NCI-H2029 (cell line): ENCODE measurements at regions not wholly inside any gene's neighbourhood (a gene's known extent, or its start where the extent isn't known, plus 50 kb on each side); places are given as distances from the start of the nearest gene placed in this dataset.

Source experiments
- DNase-seq: peaks from one replicate; lab custom pipeline; 2025; lab: John Stamatoyannopoulos, UW

DNA sequence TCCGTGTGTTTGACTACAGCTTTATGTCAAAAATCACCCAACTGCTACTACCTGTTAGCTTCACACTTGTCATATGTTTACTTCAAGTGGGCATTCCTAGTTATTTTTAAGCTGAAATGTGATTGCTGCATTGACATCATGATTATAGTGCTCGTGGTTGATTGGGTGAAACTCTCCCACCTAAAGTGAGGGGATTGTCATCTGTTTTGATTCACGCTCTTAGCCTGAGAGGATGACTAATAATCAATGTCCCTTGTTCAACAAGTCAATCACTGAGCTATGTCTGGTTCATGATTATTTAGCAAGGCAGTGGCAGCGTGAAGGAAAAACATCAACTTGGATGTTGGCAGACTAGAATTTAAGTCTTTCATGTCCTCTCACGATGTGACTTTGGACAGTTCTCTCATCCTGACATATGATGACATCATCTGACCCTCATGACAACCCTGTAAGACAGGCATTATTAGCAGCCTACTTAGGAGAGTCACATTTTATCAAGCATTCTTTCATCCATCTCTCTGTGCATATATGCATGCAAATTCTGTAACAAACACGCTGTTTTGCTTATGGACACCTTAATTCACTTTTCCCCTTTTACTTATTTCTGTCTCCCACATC, 352.6 kb upstream of the ZMIZ1 start:
- no peak for DNase-seq

DNA sequence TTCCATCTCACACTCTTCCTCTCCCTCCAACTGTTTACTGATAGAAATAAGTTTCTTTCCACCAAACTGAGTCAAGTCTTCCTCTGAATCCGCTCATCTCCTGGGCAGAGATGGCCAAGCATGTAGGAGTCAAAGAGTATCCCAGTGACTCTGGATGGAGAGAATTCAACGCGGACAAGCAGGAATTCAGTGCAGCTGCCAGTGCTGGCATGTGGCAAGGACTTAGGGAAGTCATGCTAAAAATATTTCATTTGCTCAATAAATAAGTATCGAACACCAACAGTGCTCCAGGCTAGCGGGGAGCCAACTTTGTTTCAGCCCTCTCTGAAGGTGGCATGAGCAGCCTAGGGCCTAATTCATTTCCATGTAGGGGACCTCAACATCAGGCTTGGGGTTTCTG, 351.6 kb upstream of the ZMIZ1 start:
- no peak for DNase-seq

DNA sequence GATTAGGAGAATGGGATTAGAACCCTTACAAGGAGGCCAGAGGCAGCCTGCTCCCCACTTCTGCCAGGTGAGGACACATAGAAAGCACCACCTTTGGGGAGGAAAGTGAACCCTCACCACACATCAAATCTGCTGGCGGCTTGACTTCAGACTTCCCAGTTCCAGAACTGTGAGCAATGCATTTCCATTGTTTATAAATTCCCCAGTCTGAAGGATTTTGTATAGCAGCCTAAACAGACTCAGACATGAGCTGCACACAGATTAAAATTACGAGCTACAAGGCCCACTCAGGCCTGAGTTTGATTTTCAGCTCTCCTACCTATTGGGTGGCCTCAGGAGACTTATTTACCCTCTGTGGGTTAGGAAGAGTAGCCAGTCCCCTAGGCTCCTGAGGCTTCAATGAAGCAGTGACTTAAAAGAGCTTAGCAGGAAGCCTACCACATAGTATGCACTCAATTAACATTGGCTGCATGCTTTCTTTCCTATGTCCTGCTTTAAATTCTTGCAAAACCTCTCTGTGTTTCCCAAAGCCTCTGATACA, 350.7 kb upstream of the ZMIZ1 start:
- DNase-seq, result no peak

DNA sequence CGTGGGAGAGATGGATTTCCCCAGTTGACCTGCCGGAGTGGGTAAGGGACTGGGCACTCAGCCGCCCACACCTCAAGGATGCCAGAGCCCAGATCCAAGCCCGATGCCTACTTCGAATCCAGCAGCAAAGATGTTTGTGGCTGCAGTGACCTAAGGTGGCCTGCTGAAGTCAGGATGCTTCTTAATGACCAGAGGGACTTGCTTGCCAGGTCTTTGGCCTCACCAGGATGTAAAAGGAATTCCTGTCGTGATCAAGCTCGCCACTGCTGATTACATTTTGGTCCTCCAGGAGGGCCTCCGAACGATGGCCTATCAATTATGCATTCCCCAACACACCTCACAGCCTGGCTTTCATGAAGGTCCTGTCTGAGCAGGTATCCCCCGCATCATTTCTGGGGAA, 349.5 kb upstream of the ZMIZ1 start:
- DNase-seq, result no peak

DNA sequence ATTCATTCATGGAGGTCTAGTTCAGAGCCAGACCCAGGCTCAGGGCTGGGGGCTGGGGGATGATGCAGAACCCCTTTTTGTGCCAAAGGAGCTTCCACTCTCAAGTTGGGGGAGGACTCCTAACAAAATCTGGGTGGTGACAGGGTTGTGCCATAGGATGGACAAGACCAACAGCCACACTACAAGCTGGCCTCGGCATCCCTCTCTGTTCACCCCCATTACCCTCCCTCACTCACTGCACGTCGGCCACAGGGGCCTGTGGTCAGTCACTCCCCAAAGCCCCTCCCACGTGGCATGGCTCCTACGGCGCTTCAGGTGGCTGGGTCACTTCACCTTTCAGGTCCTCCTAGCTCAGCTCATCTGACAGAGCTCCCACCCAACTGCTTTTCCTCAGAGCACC, 348.7 kb upstream of the ZMIZ1 start:
- DNase-seq, result no peak

DNA sequence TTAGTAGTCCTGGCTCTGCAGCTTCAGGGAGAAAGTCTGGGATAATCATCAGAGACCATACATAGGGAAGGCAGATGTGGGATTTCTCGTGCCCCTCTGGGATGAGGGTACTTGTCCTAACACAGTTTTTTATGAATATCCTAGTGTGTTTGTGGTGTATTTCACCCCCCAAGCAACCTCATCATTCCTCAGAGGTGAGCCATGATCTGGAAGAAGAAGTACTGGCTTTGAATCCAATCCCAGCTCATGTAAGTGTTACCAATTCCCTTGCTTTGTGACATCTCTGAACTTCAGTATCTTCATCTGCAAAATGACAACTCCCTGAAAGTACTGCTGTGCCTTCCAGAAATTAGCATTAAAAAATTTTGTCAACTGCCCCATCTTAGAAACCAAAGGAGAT, 347.5 kb upstream of the ZMIZ1 start:
- DNase-seq, result no peak

DNA sequence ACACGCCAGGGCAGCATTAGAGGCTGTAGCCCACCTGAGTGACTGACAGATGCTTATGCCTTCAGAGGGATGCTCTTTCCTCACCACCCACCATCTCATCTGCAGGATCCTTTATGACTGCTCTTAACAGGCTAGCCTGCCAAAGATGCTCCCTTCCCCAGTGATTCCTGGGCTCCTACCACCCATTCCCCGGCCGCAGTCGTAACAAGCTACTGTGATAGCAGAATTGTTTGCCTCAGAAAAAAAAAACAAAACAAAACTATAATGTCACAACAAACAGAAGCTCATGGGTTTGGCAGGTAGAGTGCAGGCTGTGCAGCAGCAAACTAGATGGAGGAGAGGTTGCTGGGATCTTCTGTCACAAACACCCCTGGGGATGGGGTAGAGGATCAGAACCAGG, 343.9 kb upstream of the ZMIZ1 start:
- no peak for DNase-seq

DNA sequence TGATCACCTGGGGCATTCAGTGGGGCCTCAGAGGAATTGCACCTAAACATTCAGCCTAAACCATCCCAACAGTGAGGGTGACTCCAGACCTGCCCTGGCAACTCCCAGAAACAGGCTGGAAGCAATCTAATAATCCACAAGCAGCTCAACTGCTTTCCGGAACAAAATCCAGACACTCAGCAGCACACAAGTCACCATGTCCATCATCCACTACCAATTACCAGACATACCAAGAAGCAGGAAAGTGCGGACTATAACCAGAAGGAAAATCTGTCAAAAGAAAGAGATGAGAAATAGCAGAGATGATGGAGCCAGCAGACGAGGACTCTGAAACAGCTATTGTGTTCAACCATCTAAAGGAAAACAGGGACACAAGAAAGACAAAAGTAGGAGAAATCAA, 342.6 kb upstream of the ZMIZ1 start:
- DNase-seq, result no peak

DNA sequence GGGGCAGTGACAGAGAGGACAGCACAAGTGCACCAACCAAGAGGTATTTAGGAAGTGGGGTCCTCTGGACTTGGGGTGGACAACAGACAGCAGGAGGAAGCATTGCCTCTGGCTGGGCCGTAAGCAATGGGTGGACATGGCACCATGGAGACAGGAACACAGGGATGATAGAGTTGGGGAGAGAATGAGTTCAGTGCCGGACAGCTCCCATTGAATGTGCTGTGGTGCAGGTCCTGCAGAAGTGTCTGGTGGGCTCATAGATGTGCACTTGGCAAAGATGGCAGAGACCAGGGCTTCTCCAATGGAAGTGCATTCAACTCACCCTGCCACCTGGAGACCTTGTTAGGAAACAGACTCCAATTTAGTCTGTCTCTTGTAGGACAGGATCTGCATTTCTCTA, 341.5 kb upstream of the ZMIZ1 start:
- no peak for DNase-seq

DNA sequence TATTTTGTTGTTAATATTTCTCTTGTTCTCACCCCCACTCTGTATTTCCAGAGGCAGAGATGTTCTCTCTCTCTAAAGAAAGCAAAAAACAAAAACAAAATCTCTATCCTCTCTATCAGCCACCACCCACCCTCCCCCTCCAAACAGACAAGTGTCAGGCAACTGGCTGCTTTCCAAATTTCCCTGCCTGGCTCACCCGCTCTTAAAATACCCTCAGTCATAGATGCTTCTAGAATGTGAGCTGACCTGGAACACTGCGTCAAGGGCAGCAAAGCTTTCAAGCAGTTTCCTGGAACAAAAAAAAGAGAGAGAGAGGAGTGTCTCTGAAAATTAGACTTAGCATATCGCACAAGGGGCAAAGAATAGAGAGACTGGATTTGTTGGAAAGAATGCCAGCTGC, 341.0 kb upstream of the ZMIZ1 start:
- peak; percentile 30 for DNase-seq

DNA sequence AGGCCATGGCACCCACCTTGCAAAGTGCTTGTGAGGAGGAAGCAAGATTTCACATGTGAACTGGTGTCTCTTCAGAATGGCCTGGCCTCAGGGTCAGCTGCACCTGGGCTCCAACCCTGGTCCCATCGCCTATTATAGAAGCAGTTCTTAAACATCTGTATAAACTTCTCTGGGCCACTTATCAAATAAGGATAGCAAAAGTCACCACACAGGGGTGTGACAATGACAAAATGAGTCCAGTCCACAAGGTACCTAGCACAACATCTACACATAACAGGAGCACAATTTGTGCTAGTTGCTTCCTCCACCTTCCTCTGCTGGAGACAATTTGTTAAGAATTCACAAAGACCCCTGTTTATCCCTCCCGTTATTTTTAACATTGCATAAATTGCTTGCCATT, 340.6 kb upstream of the ZMIZ1 start:
- DNase-seq, result no peak

DNA sequence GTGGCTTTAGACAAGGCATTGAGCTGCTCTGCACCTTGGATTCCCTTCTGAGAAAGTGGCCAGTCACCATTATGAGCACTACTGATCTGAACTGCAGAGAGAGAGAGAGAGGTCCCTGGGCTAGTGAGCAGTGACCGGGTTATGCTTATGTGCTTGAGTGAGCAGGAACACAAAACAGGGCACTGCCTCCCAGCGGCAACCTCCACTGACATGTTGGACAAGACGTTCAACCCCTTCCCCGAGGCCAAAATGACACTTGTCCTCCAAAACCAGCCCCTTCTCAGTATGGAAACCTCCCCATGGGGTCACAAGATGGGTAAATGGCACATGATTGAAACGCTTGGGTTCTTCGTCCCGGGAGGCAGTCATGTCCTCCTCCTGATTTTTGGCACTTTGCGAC, 339.4 kb upstream of the ZMIZ1 start:
- no peak for DNase-seq

DNA sequence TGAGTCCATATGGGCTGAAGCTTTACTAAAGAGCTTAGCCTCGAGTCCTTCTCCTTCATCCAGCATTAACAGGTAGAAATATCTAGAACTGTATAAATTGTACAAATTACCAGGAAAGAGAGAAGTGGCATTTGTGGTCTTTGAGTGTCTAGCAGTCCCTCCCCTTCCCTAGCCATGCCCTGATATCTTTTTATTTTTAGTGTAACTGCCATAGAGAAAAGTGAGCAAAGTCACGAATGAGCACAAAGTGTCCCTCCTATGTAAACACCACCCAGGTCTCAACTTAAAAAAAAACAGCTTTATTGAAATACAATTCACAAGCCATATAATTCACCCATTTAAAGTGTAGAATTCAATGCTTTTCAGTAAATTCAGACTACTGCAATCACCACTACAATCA, 339.0 kb upstream of the ZMIZ1 start:
- no peak for DNase-seq

DNA sequence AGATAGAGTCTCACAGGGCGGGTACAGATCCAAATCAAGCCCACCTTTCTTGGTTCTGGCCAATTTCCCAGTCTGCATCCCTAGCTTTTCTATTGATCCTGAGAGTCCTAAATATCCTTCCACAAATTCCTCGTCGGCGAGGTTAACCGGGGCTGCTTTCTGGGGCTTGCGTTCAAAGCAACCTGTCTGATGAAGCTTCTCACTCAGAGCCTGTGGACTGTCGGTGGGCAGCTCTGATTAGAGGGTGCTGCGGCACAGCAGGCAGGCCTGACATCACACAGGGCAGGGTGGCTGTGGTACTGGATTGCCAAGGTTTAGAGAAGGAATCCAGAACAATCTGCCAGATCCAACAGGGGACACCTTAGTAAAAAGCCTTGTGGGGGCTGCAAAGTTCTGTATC, 338.0 kb upstream of the ZMIZ1 start:
- no peak for DNase-seq

DNA sequence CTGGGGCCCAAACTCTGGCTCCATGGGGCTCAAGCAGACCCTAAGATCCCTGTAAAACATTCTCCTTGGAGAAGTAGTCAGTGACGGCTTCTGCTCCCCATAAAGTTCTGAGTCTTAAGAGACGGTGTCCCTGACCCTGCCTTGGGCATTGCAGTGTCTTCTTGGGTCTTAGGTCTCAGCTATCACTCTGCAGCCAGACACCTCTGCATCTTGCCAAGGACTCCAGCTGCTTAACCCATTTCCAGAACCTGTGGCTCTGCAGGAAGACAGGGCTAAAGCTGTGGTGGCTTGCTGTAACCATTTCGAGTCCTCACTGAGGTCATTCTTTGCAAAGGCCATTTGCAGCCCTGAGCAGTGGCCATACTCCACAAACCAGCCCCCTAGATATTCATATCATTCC, 337.1 kb upstream of the ZMIZ1 start:
- no peak for DNase-seq

DNA sequence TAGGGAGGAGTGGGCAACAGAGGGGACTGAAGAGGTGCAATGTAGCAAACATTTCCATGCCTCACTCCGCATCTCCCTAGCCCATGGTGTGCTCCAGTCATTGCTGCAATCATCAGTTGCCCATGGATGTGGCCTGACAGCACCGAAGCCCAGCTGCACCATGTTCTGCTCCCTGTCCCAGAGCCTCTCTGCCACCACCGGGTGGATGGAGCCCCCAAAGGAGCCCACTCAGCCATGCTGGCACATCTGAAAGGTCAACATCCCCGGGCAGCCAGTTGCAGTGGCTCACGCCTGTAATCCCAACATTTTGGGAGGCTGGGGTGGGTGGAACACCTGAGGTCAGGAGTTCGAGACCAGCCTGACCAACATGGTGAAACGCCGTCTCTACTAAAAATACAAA, 336.4 kb upstream of the ZMIZ1 start:
- DNase-seq, result no peak

DNA sequence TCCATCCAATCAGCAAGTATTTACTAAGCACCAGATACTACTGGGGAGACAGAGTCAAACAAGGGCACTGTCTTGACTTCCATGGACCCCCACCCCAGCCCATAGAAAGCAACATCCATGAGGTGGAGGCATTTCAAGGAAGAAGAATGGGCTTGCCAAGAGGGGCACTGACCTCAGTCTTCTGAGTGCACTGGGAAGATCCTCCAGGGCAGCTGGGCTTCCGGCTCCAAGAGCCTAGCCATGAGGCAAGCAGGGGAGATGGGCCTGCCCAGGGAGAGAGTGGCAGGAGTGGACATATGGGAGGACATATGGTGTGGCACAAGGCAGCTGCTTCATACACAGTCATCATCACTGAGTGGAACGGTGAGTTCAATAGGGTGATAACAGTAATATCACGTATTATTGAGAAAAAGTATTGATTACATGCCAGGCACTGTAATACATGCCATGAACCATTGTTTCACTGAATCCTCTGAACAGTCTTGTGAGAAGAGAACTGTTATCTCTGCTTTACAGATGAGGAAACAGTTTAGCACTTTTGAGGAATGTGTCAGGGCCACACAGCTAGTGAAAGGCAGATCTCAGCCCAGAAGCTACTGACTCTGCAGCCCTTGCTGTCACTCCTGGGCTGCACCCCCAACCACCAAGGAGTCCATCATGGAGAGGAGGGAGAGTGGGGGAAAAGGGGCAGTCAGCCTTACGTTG, 331.7 kb upstream of the ZMIZ1 start:
- no peak for DNase-seq

DNA sequence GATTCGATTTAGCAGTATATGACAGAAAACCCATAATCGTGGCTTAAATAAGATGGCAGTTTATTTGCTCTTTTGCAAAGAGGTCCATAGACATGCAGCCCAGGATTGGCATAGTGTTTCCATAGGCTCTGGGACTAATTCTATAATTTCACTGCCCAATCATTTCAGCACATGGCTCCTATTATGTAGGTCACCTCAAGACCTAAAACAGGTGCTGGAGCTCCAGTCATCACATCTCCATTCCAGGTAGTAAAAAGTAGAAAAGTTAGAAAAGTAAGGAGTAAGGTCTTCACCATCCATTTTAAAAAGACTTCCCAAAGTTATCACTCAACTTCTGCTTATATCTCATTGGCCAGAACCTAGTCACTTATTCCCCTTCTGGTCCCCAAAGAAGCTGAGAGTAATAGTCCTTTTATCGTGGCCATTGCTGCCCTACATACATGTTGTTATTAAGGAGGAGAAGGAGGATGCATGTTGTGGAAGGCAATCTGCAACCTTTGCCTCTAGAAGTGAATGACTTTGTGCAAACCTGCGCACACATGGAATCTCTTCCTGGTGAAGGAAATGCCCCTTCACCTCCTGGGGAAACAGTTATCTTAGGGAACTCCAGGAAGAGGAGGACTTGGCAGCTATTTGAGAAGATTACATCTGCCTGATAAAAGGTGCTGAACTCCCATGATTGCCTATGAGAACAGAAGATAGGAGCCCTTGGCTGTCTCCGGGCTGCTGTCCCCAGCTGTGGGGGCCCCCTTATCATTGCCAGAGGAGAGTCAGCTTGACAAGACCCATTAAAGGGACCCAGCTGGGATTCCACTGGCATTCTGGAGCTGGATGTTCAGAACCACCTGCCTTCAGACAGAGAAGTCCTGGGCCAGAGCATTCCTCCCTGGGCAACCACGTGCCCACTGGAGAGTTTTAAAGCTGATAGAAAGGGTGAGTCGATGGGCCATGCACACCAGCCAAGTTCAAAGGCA, 330.6 kb upstream of the ZMIZ1 start:
- no peak for DNase-seq

DNA sequence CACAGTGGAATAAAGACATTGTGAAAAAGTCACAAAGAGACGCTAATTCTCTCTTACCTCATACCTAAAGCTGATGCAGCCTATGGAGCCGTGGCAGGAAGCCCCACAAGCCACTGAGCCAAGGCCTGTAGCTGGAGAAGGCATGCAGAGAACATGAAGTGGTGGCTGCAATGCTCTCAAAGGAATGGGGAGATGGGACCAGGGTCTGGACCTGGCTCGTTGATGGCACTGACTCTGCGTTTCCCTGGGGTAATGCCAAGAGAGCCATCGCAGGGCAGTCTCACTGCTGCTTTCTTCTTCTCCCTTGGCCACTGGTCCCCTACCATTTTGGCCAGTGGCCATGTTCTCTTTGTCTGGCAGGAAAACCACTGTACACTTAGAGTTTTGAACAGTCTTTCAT, 329.9 kb upstream of the ZMIZ1 start:
- no peak for DNase-seq

DNA sequence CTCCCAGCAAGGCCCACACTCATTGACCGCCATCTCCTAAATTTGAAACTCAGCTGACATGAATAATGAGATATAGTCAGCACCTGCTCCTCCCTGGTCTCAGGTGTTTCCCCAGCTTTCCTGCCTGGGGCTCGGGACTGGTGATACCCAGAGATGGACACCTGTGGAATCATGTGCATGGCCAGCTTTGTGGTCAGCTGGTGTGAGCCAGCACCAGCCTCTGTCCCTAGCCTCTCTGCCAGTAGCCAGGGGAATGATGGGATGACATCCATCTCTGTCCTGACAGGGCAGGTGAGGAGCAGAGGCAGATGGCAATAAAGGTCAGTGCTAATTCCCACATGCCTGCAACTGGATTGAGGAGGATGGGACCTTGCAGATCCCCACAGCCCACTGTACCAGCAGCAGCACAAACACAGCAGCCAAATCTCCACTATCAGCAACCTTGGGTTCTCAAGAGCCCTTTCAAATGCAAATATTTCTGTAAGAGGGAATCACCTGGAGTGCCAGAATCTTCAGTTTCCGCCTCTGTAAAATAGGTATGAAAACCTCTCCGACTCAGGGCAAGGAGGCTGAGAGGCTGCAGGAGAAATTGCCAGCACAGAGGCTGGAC, 329.2 kb upstream of the ZMIZ1 start:
- peak; percentile 17 for DNase-seq

DNA sequence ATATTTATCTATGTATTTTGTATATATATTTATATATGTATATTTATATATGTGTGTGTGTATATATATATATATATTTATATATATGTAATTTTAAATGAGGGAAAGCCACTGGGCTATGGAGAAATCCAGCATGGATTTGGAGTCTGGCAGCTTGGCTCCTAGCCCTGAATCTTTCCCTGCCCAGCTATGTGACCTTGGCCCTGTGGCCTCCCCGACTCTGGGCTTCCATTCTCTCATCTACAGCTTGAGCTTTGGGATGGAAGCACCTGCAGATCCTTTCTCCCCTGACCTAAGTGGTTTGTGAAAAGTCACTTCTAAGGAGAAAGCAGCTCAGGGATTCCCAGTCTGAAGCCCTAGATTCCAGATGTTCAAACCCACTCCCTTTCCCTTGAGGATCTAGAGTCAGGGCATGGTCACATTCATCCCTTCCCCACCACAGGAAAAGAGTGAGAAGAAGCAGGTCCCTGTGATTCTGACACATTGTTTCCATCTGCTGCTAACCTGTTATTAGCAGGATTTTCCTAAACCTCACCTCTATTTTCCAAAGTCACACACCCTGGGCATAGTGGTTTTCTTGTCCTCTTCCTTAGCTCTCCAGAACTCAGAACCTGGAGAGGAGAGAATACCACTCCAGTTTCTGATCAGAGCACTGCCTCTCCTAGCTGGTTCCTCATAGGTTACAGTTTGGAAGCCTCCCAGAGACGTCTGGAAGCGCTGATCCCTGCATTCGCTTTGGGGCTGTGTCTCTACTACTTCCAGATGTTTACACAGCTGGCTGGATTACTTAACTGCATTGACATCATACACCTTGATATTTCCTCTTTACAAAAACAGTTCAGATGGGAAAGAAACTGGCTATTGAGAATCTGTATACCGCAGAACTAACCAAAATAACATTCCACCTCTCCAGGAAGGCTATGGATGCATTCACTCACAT, 327.5 kb upstream of the ZMIZ1 start:
- peak; percentile 30 for DNase-seq
